ENCODE measurements at regions not wholly inside any gene's neighbourhood (a gene's known extent, or its start where the extent isn't known, plus 50 kb on each side); places are given as distances from the start of the nearest gene placed in this dataset.

DNA sequence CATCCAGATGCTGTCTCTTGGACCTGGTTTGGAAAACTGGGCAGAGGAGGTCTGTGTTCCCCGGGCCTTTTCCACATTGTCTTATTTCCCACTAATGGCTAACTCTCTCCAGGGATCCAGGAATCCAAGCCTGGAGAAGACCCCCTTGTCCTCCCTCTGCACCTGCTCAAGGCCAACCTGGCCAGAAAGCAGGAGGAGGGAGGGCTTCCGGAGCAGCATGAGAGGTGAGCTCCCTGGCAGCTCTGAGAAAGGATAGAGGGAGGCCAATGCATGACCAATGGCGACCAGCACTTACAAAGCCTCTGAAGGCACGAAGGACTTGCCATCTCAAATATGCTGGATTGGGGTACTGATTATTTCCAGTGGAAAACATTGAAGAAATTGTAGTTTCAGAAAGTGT, 445.0 kb upstream of the B3GAT1 start:
- H3K27ac ChIP-seq (ENCODE audit: extremely low read length, insufficient read depth, low read length): no peak overlapping the region
- H3K36me3 ChIP-seq (replicated peaks in 1 of 2; ENCODE audit: control insufficient read depth in 1 of 2, insufficient read depth in 2 of 2, low read length in 2 of 2): no peaks in the 10 kb centered on the region
- no peak overlapping the region for H3K9ac ChIP-seq (ENCODE audit: insufficient read depth, low read depth, low read length)
- ATAC-seq (no peak), DNase-seq (ENCODE audit: low spot score) (no peak), FAIRE-seq (no peak)
- in situ Hi-C loops (cut with HindIII; ENCODE audit: extremely low pct_ligation_motif_present, low pct_unique_long_range_greater_than_20kb): no loop called here
- H3K27me3 ChIP-seq (ENCODE audit: control insufficient read depth in 1 of 2, insufficient read depth in 2 of 2, low read length in 2 of 2): peaks cover 2 to 5% of the 10 kb centered on the region in 2 experiments; a peak in 3 of 5 replicates
- 3% methylated on average over 3 of the region's 4 CpGs for WGBS (ENCODE audit: low lambda C conversion rate)
- no peak overlapping the region for H3K4me3 ChIP-seq (replicated peaks in 1 of 3; ENCODE audit: insufficient read depth in 1 of 3, low read depth in 2 of 3, low read length in 3 of 3)
- H3K79me2 ChIP-seq (ENCODE audit: insufficient read depth, low read length): no peaks in the 10 kb centered on the region
- TF ChIP-seq HDAC2 (CRISPR knock-in tag; IDR thresholded peaks at IDR 0.05) (no peak), HHEX (CRISPR knock-in tag; IDR thresholded peaks at IDR 0.05) (no peak)
- intact Hi-C loops (cut with micrococcal nuclease; ENCODE audit: unreplicated experiment): no loop called here
- ChIA-PET CTCF (ENCODE audit: low intra/inter-chr PET ratio, low total read pairs) (no interaction called here), POLR2A (no interaction called here)
- H4K20me1 ChIP-seq (ENCODE audit: insufficient read depth, low read length): no peaks in the 10 kb centered on the region
- H3K4me2 ChIP-seq (ENCODE audit: low read depth, low read length): no peak overlapping the region
- no peaks in the 10 kb centered on the region for H3K9me3 ChIP-seq (ENCODE audit: low read length)
- no TSS peak for BruUV-seq (replicated peaks)
- H3K4me1 ChIP-seq (ENCODE audit: insufficient read depth, low read length): no peaks in the 10 kb centered on the region
- H2AFZ ChIP-seq (ENCODE audit: low read length): no peak overlapping the region

DNA sequence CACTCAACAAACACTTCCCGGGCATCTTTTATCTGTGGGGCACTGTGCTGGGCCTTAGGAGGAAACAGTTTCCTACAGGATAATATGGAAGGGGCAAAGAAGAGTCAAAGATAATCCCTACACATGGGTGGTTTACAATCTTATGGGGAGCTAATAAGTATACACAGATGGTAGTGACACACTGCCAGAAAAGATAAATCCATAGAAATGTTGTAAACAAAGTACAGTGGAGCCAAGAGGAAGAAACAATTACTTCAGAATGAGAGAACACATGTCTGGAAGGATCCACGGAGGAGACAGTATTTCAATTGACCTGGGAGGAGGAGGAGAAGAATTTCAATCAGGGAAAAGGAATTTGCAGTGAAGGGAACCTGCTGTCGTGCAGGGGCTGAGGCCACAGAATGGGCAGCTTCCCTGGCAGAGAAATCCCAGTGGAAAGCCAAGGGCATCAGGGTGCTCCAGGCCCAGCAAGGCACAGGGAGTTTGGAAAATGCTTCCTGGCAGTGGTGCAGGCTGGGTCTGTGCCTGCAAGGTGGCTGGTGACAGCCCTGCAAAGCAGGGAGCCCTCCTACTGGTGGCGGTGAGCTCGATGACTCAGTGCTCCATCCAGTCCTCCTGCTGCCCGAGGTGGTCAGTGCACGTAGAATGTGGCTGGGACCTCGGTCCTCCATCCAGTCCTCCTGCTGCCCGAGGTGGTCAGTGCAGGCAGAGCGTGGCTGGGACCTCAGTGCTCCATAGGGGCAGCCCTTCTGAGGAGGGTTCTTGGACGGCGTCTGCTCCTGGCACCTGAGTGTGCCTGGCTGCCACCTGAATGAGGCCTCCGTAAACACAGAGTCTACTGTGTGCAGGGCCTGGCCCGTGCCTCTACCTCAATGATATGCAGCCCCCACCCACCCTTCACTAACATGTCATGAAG, 444.3 kb upstream of the B3GAT1 start:
- 8% methylated on average over 5 of the region's 14 CpGs for WGBS (ENCODE audit: low lambda C conversion rate)
- ChIA-PET POLR2A (no interaction called here), CTCF (ENCODE audit: low intra/inter-chr PET ratio, low total read pairs) (no interaction called here)
- FAIRE-seq (no peak), DNase-seq (ENCODE audit: low spot score) (no peak), ATAC-seq (no peak; the same call in 2 of the 3 replicates)
- Histone ChIP-seq H3K27me3 (ENCODE audit: control insufficient read depth in 1 of 2, insufficient read depth in 2 of 2, low read length in 2 of 2) (peaks cover 2 to 5% of the 10 kb centered on the region in 2 experiments; a peak in 2 of 5 replicates), H2AFZ (ENCODE audit: low read length) (no peak overlapping the region), H3K36me3 (replicated peaks in 1 of 2; ENCODE audit: control insufficient read depth in 1 of 2, insufficient read depth in 2 of 2, low read length in 2 of 2) (no peaks in the 10 kb centered on the region), H3K79me2 (ENCODE audit: insufficient read depth, low read length) (no peaks in the 10 kb centered on the region), H3K4me1 (ENCODE audit: insufficient read depth, low read length) (no peaks in the 10 kb centered on the region), H3K4me3 (replicated peaks in 1 of 3; ENCODE audit: insufficient read depth in 1 of 3, low read depth in 2 of 3, low read length in 3 of 3) (no peak overlapping the region), H3K9me3 (ENCODE audit: low read length) (no peaks in the 10 kb centered on the region), H3K4me2 (ENCODE audit: low read depth, low read length) (no peak overlapping the region), H4K20me1 (ENCODE audit: insufficient read depth, low read length) (no peaks in the 10 kb centered on the region), H3K9ac (ENCODE audit: insufficient read depth, low read depth, low read length) (no peak overlapping the region), H3K27ac (ENCODE audit: extremely low read length, insufficient read depth, low read length) (no peak overlapping the region)
- intact Hi-C loops (cut with micrococcal nuclease; ENCODE audit: unreplicated experiment): no loop called here
- BruUV-seq (replicated peaks): no TSS peak
- in situ Hi-C loops (cut with HindIII; ENCODE audit: extremely low pct_ligation_motif_present, low pct_unique_long_range_greater_than_20kb): no loop called here
- 0 out of 2 replicates have a peak, but pooled peaks have one; percentile 30 for TF ChIP-seq ZNF263 (CRISPR knock-in tag; IDR thresholded peaks at IDR 0.05)
- TF ChIP-seq, protein P1, sequence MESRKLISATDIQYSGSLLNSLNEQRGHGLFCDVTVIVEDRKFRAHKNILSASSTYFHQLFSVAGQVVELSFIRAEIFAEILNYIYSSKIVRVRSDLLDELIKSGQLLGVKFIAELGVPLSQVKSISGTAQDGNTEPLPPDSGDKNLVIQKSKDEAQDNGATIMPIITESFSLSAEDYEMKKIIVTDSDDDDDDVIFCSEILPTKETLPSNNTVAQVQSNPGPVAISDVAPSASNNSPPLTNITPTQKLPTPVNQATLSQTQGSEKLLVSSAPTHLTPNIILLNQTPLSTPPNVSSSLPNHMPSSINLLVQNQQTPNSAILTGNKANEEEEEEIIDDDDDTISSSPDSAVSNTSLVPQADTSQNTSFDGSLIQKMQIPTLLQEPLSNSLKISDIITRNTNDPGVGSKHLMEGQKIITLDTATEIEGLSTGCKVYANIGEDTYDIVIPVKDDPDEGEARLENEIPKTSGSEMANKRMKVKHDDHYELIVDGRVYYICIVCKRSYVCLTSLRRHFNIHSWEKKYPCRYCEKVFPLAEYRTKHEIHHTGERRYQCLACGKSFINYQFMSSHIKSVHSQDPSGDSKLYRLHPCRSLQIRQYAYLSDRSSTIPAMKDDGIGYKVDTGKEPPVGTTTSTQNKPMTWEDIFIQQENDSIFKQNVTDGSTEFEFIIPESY (CRISPR knock-in tag; IDR thresholded peaks at IDR 0.05): peak; percentile 49; the same call in 1 of the 2 replicates
- TF ChIP-seq, protein P2, sequence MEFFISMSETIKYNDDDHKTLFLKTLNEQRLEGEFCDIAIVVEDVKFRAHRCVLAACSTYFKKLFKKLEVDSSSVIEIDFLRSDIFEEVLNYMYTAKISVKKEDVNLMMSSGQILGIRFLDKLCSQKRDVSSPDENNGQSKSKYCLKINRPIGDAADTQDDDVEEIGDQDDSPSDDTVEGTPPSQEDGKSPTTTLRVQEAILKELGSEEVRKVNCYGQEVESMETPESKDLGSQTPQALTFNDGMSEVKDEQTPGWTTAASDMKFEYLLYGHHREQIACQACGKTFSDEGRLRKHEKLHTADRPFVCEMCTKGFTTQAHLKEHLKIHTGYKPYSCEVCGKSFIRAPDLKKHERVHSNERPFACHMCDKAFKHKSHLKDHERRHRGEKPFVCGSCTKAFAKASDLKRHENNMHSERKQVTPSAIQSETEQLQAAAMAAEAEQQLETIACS (CRISPR knock-in tag; IDR thresholded peaks at IDR 0.05): no peak
